ENCODE measurements at regions not wholly inside any gene's neighbourhood (a gene's known extent, or its start where the extent isn't known, plus 50 kb on each side); places are given as distances from the start of the nearest gene placed in this dataset.
"Not testable (repeated sequence)": the region's sequence is repeated elsewhere in the genome, so short reads cannot be mapped to it uniquely, and the experiment has no call there.

DNA sequence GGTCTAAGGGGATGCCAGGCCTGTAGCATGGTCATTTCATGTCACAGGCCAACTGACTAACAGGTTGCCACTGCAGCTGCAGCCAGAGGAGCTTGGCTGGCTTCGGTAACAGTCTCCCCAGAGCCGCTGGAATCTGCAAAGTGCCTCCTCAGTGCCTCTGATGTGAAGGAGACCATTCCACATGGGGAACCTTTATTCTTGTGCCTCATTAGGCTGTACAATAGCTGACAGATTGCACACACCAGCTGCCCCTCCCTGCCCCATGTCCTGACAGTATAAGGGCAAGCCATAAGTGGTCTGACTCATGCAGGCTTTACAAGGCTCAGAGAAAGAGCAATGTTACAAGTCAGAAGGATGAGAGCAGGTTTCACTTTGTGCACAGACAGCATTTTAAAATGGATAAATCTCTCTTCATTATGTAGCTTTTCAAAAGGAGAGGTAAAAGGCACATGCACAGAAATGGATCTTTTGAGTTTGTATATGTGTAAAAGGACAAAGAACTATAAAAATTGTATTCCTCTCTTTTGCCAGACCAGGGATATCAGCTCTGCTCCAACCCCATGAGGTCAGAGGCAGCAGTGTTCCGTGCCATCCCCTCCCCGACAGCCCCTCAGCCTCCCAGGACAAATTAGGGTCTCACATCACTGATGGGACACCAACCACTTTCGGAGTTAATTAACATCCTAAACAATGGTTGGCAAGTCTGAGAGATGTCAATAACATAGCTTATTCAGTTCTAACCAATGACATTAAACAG, 467.8 kb downstream of the TMEM232 start:
- peak; percentile 1 for DNase-seq

DNA sequence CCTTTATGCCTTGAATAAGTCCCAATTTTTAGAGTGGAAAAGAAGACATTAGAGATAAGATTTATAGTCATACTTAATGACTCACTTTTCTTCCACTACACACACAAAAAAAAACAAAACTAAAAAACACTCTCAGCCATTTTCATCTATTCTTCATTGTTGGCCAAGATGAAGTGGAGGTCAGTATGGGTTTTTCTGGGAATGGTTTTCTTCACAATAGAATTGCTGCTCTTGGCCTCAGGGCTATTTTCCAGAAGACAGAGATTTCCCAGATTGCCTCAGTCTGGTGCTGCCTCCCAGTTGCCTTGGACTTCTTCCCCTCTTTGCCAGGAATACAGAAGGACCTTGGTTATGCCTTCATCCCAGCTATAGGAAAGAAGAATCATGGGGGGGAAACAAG, 463.7 kb downstream of the TMEM232 start:
- DNase-seq = no peak

- DNase-seq = no peak
Observed at GRCh38 chr5:110264661-110265060, 461.8 kb downstream of the TMEM232 start.

DNA sequence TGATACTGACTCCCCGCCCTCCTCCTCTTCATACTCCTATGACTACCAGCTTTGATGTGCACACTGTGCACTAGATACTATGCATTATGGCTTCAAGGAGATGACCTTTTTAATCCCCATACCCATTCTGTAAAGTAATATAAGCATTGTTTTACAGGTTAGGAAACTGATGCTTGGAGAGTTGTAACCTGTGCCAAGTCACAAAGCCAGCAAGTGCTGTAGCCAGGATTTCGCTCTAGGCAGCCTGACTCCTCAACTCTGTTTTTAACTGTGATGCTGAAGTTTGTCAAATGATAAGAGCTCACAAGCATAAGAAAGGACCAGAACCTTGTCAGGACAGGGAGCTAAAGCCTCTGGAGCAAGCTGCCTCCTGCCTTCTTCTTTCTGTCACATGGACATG, 461.3 kb downstream of the TMEM232 start:
- no peak for DNase-seq

DNA sequence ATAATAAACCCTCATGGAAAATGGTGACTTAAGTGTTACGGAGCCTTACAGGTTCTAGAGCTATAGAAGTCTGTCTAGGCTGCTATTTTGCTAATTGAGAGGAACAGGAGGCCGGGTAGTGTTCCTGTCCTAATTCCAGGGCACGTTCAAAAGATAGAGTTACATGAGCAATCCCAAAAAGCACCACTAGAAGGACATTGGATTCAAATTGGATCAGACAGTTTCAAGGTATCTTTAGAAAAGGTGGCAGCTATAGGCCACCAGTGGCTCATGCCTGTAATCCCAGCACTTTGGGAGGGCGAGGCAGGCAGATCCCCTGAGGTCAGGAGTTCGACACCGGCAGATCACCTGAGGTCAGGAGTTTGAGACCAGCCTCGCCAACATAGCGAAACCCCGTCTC, 458.8 kb downstream of the TMEM232 start:
- no peak for DNase-seq

- DNase-seq = no peak
Observed at GRCh38 chr5:110268283-110268682, 458.2 kb downstream of the TMEM232 start.

DNA sequence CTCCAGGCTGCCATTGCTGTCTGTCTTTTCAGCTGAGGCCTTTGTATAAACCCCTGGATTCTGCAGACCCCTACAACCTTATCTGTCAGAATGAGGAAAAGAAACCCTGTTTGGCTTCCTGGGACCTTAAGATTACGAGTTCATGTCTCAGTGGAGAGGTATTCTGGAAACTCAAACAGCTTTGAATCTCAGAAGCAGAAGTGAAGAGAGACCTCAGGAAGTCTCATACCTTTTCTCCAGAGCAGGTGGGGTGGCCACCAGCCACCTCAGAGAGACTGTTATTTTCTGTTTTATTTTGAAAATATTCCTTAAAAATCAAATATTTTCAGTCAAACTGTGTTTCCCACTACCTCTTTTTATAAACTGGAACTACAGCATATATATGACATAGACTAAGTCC, 457.5 kb downstream of the TMEM232 start:
- DNase-seq = no peak

DNA sequence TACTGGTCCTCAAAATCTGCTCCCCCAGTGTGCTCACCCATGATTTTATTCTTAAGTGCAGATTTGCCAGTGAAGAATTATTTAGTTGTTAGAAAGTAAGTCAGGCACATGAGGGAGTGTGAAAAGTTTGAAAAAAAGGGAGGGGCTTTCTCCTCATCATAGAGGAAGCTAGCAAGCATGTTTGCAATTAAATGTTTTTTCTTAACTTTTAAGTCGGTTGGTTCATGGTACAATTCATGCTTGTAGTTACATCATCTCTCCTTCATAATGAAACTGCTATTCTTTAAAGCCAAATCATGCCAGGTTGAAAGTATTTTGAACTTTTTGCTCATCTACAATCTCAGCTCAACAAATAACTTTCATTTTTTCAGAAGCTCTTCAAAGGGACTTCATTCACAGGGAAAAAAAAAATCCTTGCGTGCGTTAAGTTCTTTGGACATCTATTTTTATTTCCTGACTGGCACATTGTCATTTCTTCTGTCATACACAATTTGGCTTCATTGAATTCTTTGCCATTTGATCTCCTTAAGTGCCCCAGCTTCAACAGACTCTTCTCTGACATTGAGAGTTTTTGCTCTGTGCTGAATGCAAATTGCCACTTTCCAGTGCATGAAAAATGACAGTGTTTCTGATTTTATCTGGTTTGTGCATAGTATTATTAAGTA, 456.9 kb downstream of the TMEM232 start:
- DNase-seq = no peak

DNA sequence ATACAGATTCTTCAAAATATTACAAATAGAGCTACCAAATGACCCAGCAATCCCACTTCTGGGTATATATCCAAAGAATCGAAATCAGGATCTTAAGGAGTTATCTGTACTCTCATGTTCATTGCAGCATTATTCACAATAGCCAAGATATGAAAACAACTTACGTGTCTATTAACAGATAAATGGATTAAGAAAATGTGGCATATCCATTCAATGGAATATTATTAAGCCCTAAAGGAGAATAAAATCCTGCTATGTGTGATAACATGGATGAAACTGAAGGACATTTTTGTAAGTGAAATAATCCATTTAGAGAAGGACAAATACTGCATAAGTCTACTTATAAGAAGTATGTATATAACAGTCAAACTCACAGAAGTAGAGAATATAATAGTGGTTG, 450.6 kb downstream of the TMEM232 start:
- no peak for DNase-seq

- DNase-seq = not testable (repeated sequence)
Observed at GRCh38 chr5:110278449-110278848, 448.0 kb downstream of the TMEM232 start.

DNA sequence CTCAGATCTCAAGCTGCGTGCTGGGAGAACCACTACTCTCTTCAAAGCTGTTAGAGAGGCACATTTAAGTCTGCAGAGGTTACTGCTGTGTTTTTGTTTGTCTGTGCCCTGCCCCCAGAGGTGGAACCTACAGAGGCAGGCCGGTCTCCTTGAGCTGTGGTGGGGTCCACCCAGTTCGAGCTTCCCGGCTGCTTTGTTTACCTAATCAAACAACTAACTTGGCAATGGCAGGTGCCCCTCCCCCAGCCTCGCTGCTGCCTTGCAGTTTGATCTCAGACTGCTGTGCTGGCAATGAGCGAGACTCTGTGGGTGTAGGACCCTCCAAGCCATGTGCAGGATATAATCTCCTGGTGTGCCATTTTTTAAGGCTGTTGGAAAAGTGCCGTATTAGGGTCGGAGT, 442.4 kb downstream of the TMEM232 start:
- not testable (repeated sequence) for DNase-seq

- no peak for DNase-seq
Observed at GRCh38 chr5:110288766-110289511, 437.5 kb downstream of the TMEM232 start.

DNA sequence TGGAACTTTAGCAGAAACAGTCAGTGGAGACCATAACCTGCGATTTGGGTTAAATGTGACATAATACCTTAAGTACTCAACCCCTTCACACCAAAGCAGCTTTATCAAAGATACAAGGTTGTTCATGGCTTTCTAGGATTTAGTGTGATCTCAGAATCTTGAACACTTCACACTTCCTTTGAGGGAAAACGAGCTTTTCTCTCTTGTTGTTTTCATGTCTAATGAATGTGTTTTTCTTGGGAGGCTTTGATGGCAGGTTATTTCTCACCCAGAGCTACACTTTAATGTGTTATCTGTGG, 437.0 kb downstream of the TMEM232 start:
- no peak for DNase-seq

DNA sequence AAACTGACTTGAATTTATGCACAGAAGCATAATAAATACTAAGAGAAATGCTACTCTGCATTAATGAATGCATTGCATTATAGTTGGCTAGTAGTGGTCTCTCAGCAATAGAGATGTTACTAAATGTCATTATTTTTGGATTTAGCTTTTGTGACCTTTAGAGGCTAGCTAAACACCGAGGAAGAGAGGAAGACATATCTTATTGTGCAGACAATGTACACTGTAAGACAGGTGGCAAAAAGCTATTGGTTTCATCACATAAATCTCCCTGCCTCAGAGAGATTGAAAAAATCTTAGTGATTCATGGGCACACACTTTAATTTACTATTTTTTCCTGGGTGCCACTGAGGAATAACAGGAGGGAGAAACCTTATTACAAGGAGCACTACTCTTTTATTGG, 435.9 kb downstream of the TMEM232 start:
- DNase-seq = no peak

GRCh38 chr5:110294281-110294680, 432.2 kb downstream of the TMEM232 start:
- no peak for DNase-seq

DNA sequence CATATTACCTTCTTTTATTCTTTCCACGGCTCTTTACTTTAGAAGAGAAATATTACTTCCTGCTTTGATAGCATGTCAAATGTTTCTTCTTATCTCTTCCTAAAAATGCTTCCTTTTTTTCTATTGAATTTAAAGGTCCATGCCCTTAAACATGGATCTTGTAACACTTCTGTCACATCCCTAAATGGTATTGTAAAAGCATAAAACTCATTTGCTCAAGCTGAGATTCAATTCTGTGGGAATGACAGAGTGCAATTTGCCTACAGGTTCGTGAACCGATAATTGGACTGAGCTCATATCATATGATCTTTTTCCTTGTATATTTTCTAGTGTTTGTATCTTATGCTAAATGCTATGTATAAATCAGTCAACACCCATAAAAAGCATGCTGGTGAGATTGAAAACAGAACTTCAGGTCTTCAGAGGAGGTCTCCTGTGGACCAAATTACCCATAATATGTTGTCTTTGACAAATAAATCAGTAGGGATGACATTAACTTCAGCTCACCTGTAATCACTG, 429.3 kb downstream of the TMEM232 start:
- no peak for DNase-seq

- no peak for DNase-seq
Observed at GRCh38 chr5:110304176-110304575, 422.3 kb downstream of the TMEM232 start.

- DNase-seq = no peak
Observed at GRCh38 chr5:110306650-110307049, 419.8 kb downstream of the TMEM232 start.

DNA sequence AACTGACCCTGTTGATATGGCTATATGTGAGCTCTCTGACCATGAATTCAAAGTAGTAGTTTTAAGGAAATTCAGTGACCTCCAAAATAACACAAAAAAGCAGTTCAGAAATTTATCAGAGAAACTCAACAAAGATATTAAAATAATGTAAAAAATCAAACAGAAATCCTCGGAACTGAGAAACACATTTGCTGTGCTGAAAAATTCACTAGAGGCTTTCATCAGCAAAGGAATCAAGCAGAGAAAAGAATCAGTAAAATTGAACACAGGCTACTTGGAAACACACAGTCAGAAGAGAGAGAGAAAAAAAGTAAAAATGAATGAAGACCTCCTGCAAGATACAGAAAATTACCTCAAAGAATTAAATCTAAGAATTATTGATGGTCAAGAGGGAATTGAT, 417.2 kb downstream of the TMEM232 start:
- DNase-seq = no peak

DNA sequence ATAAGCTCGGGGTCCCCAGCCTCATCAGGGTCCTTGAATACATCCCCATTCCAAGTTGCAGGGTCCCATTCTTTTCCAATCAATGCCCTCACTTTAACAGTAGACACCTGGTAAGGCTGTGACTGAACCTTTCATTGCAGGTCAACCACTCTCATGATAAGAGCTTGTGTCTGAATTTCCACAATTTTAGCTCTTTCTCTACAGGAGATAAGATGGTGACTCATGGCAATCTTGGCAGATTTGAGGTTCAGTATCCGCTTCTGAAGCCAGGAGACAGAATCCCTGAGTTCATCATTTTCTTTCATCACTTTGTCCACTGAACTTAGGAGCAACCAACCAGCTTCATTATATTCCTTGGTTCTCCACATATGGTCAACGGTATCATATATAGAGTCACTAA, 409.9 kb downstream of the TMEM232 start:
- DNase-seq = not testable (repeated sequence)

DNA sequence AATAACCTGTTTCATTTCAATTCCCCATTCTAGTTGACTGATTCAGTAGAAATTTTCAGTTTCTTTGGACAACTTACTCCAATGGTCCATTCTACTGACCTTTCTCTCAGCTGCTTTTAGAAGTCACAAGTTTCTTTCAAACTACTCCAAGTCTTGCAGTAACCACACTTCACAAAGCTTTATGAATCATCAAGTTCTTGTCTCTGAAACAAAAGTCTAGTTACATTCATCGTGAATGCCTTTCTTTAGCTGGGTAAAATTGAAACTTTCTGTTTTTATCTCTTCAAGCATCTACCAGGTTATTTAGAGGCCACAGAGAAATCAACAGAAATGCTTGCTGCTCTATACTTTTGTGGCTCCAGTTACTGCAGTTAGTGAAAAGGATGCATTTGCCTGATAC, 405.4 kb downstream of the TMEM232 start:
- DNase-seq = no peak

DNA sequence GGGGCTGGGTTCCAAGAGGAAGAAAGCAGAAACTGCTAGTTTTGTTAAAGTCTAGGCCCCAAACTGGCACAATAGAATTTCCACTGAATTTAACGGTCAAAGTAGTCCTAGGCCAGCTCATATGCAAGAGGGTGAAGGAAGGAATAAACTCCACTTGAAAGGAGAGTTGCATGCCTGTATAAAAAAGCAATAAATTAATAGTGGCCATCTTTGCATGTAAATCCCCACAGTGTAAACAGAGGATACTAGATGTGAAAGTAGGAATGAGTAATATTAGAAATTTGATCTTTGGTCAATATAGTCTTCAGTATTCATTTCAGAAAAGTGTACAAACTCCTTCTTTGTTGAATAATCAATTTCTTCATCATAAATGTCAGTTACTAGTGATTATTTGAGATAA, 403.1 kb downstream of the TMEM232 start:
- DNase-seq = no peak

DNA sequence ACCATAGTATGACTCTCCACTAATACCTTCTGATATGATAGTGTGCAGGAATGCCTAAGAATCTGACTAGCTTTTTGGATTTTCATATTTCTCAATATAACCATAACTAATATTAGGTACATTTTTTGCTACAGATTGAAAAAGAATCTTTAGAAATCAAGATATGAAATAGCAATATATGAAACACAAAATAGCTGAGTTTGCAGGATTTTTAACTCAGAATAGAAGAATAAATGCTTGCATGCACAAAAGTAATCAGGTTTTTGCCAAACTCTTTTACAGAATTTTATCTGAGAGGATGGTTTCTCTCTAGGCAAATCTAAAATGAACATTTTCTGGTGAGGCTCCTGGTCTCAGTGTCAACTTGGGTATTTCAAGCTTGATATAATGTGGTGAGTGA, 402.6 kb downstream of the TMEM232 start:
- no peak for DNase-seq

DNA sequence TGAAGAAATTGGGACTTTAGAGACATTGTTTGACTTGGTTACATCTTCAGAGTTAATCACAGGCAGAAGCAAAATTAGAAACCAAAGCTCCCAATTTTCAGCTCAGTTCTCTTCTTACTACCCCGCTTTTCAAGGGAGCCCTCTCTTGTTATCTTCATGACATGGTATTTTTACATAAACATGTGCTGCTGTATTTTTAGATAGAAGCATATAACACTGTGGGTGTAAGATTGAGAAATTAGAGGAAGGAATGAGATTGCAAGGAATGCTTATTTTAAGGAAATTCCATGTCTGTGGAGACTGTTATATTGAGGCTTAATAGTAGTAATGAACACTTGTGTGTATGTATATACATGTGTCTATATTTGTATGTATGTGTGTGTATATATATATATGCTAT, 401.6 kb downstream of the TMEM232 start:
- no peak for DNase-seq

Data from NCI-H510A (cell line).